Ovary (tissue), 3 donors: ENCODE measurements at regions not wholly inside any gene's neighbourhood (a gene's known extent, or its start where the extent isn't known, plus 50 kb on each side); places are given as distances from the start of the nearest gene placed in this dataset.
"Not testable (repeated sequence)": the region's sequence is repeated elsewhere in the genome, so short reads cannot be mapped to it uniquely, and the experiment has no call there.

ENCODE experiments used
- CTCF ChIP-seq, 3 donors: fragments of 450-650 bp in 2 of 3; fragments of 200-600 bp in 1 of 3; IDR thresholded peaks; one replicate each; pipeline versions ENCODE4 v1.5.1 to v1.8.0; 2016 to 2022; ENCODE audit warnings: antibody characterized with exemption in 3 of 3, mild to moderate bottlenecking in 1 of 3
- POLR2A ChIP-seq: fragments of 450-650 bp; IDR thresholded peaks from one replicate; pipeline ENCODE4 v1.6.1; 2017; ENCODE audit warnings: antibody characterized with exemption, mild to moderate bottlenecking, moderate library complexity
- donor health status: DM: no; HTN: no; CAD: no.

GRCh38 chr3:8176759-8177483, 324.7 kb upstream of the LMCD1 start:
- not testable (repeated sequence) for TF ChIP-seq CTCF (IDR thresholded peaks at IDR 0.05); POLR2A
